Rectal smooth muscle tissue (tissue), 1 donor: ENCODE measurements at regions not wholly inside any gene's neighbourhood (a gene's known extent, or its start where the extent isn't known, plus 50 kb on each side); places are given as distances from the start of the nearest gene placed in this dataset.

Experiments used
- H3K27ac ChIP-seq: one replicate; pipeline ENCODE4 v1.7.0; 2013; ENCODE audit warnings: low read depth, low read length, inconsistent platforms
- H3K27me3 ChIP-seq: one replicate; pipeline ENCODE4 v1.7.0; 2013; ENCODE audit warnings: low read length; ENCODE audit not compliant: control insufficient read depth, insufficient read depth
- H3K36me3 ChIP-seq: one replicate; pipeline ENCODE4 v1.7.0; 2013; ENCODE audit warnings: low read length; ENCODE audit not compliant: control insufficient read depth, insufficient read depth
- H3K4me1 ChIP-seq: one replicate; pipeline ENCODE4 v1.7.0; 2013; ENCODE audit warnings: low read length; ENCODE audit not compliant: control insufficient read depth, insufficient read depth
- H3K4me3 ChIP-seq: one replicate; pipeline ENCODE4 v1.7.0; 2013; ENCODE audit warnings: low read length
- H3K9ac ChIP-seq: one replicate; pipeline ENCODE4 v1.7.0; 2013; ENCODE audit warnings: low read length

DNA sequence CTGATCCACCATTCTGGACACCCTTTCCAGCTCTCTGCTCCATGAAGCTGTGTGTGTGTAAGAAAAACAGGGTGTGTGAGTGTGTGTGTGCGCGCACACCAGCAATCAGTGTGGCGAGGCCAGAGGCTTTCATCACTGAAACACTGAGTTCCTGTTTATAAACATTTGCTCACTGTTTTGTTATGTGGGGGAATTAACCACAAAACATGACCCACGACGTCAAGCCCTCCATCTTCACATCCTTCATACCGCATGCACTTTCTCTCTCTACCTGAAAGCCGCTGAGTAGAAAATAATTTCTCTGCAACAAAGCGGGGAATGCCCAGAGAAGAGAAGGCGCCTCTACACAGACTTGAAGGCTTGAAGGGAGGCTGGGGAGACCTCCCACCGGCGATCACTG, 148.9 kb upstream of the IRF2BP2 start:
- H3K27me3 ChIP-seq = no peaks in the 10 kb centered on the region
- no peaks in the 10 kb centered on the region for H3K4me1 ChIP-seq
- H3K4me3 ChIP-seq = no peak overlapping the region
- H3K36me3 ChIP-seq = no peaks in the 10 kb centered on the region
- H3K27ac ChIP-seq = no peak overlapping the region
- H3K9ac ChIP-seq = no peak overlapping the region

DNA sequence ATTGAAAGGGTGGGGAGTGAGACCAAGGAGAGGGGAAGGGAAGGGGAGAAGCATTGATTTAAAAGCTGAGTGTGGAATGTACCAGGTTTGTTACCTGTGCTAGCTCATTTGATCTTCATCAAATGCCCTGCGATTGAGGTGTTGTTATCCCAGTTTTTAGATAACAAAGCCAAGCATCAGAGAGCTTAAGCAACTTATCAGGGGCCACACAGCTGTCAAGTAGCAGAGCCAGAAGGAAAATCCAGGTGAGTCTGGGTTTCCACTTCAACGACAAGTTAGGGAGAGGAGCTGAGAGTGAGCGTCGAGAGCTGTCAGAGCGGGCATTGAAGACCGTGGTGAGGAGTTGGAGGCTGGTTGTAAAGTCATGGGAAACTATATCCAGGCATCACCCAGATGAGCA, 146.9 kb upstream of the IRF2BP2 start:
- no peaks in the 10 kb centered on the region for H3K4me1 ChIP-seq
- no peak overlapping the region for H3K9ac ChIP-seq
- no peaks in the 10 kb centered on the region for H3K27me3 ChIP-seq
- H3K4me3 ChIP-seq = no peak overlapping the region
- no peak overlapping the region for H3K27ac ChIP-seq
- H3K36me3 ChIP-seq = no peaks in the 10 kb centered on the region

DNA sequence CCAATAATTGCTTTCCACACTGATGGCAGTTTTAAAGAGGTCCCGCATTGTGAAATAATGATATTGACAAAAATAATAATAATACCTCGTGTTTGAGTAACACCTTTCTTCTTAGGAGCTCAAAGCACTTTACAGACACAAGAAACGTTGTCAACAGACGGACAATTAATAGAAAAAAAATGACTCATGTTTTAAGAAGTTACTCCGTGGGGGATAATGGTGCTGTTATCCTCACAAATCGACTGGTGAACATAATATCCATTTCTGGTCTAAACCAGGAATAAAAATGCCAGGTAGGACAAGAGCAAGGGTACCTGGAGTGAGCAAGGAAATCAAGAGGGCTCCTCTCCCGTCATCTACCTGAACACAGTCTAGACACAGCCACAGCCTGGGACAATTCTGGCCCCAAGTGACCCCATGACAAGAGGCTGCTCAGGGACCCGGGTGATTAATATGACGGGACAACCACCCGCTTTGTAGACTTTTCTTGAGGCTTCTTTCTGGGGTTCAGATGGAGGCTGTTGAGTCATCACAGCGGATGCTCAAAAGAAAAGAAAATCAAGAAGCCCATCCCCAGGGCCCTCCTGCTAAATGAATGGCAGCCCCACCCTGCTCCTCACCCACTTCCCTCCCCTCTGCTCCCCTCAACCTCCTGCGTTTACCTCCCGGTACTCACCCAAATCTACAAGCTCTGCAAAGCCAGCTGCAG, 146.2 kb upstream of the IRF2BP2 start:
- Histone ChIP-seq H3K4me3 (no peak overlapping the region), H3K9ac (no peak overlapping the region), H3K27ac (no peak overlapping the region), H3K4me1 (no peaks in the 10 kb centered on the region), H3K36me3 (no peaks in the 10 kb centered on the region), H3K27me3 (no peaks in the 10 kb centered on the region)

DNA sequence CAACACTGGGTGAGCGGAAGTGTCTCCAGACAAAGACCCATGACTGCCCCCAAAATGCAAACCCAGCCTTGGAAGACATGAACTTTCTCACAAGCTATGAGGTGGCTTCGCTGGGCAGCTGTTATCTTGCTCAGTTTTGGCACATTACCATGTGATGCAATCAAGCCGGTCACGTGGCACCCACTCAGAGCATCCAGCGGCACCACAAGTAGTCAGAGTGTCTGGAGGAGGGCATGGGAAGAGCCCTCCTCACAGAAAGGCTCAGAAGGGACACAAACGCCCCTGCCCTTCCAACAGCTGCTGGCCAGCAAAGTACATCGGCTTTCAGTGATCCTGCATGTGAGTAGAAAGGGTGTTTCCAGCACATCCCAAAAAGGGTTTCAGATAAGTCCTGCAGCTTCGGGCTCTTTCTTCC, 145.5 kb upstream of the IRF2BP2 start:
- H3K9ac ChIP-seq = no peak overlapping the region
- H3K4me1 ChIP-seq = no peaks in the 10 kb centered on the region
- H3K27ac ChIP-seq = no peak overlapping the region
- no peak overlapping the region for H3K4me3 ChIP-seq
- H3K27me3 ChIP-seq = no peaks in the 10 kb centered on the region
- no peaks in the 10 kb centered on the region for H3K36me3 ChIP-seq

DNA sequence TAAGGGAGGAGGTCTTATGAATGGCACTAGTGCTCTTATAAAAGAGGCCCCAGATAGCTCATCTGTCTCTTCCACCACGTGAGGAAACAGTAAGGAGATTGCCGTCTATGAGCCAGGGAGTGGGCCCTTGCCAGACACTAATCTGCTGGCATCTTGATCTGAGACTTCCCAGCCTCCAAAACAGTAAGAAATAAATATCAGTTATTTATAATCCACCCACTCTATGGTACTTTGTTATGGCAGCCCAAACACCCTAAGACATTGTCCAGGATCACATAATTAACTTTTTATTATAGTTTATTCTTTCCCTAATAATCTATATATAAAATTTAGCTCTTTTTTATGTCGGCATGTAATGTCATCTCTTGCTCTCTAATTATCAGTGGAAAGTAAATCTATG, 144.0 kb upstream of the IRF2BP2 start:
- no peak overlapping the region for H3K9ac ChIP-seq
- H3K36me3 ChIP-seq = no peaks in the 10 kb centered on the region
- no peak overlapping the region for H3K4me3 ChIP-seq
- no peaks in the 10 kb centered on the region for H3K27me3 ChIP-seq
- no peaks in the 10 kb centered on the region for H3K4me1 ChIP-seq
- H3K27ac ChIP-seq = no peak overlapping the region

DNA sequence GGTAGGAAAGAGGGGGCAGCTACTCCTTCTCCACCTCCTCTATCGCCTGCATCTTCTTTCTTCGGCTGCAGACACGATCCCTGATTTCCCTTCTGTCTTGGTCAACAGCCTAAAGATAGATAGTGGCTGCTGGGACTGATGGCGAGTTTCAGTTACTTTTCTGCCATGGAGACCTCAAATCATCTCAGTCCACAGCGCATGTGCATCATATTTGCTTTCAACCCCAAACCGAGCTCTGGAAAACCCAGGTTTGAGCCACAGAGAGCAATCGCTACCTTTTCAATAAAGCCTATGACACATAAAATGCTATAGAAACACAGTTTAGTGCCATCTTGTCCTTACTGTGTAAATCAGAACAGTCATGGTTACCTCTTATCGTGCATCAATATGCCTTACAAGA, 142.9 kb upstream of the IRF2BP2 start:
- H3K4me3 ChIP-seq = no peak overlapping the region
- H3K27ac ChIP-seq = no peak overlapping the region
- no peaks in the 10 kb centered on the region for H3K36me3 ChIP-seq
- no peak overlapping the region for H3K9ac ChIP-seq
- H3K27me3 ChIP-seq = no peaks in the 10 kb centered on the region
- no peaks in the 10 kb centered on the region for H3K4me1 ChIP-seq

DNA sequence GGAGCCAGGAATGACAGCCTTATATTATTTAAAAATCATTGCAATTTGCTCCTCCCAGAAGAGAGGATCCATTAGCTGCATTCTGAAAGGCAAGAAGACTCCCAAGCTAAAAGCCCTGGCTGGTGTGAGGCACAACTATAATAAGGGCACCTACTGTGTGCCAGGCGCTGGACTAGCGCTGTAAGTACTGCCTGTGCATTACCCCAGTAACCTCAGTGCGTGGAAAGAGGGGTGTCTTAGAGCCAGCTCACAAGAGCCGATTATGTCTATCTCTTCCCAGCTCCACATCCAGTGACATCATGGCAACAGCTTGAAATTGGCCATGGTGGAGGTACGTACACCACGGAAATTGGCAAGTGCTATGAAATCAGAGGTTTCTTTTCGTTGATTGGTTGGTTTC, 141.7 kb upstream of the IRF2BP2 start:
- Histone ChIP-seq H3K4me1 (no peaks in the 10 kb centered on the region), H3K9ac (no peak overlapping the region), H3K36me3 (no peaks in the 10 kb centered on the region), H3K27me3 (no peaks in the 10 kb centered on the region), H3K27ac (no peak overlapping the region), H3K4me3 (no peak overlapping the region)

DNA sequence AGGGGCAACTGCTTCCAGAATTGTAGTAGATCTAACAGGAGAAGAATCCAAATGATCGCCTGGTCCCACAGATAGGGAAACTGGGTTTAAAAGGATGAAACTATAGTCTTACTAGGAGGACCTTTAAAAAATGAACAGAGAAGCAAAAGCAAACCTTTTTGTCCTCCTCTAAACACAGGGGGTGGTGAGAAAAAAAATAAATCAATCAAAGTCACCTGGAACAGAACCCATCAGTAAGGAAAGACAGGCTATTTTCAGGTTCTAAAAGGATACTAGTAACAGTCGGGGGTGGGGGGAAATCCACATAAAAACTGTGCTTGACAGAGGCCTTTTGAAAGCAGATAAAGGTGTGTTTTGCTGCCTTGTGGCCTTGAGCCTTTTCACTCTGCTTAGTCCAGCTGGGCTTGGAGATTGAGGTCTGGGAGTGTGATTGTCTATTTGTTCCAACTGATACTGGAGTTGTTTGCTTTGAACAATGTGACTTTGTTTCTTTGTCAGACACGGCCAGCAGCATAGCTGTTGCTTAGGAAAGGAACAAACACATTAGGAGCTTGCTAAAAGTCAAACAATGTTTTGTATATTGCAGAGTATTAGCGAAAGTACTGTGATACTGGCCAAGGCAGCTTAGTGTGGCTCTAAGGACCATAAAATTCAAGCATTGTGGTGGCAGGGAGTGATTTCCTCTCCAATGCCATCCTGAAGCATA, 141.1 kb upstream of the IRF2BP2 start:
- H3K4me1 ChIP-seq = no peaks in the 10 kb centered on the region
- H3K27ac ChIP-seq = no peak overlapping the region
- H3K36me3 ChIP-seq = no peaks in the 10 kb centered on the region
- H3K9ac ChIP-seq = no peak overlapping the region
- no peak overlapping the region for H3K4me3 ChIP-seq
- H3K27me3 ChIP-seq = no peaks in the 10 kb centered on the region

DNA sequence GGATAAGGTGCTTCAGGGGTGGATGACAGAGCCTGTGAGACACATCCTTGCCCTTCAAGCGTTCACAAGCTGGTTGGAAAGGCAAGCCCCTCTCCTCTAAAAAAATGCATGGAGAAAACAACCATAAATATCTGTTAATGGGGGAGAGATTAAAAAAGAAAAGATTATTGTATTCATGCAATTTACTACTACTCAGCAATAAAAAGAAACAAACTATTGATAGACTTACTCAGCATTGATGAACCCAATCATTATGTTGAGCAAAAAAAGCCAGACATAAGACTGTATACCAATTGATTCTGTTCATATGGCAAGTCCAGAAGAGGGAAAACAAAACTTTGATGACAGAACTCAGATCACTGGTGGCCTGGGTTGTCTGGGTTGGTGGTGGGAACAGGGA, 138.7 kb upstream of the IRF2BP2 start:
- Histone ChIP-seq H3K36me3 (no peaks in the 10 kb centered on the region), H3K27me3 (no peaks in the 10 kb centered on the region), H3K4me1 (peaks cover 7% of the 10 kb centered on the region), H3K4me3 (no peak overlapping the region), H3K9ac (no peak overlapping the region), H3K27ac (no peak overlapping the region)

DNA sequence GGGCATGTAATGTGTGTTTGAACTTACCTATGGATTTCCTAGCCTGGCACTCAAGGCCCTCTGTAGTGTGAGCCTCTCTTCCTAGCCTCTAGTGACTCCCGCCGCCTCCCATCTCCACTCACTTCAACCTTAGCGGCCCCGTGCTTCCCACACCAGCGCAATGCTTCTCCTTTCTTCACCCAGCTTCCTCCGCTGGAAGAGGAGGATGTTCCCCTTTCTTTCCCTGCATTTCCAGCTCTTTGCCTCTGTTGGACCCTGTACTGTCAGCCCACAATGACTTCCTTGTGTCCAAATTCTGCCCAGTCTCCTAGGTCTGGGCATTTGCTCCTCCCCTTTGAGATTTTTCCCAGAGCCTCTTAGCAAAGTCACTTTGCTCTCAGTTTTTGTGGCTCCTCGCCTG, 138.1 kb upstream of the IRF2BP2 start:
- no peak overlapping the region for H3K9ac ChIP-seq
- no peaks in the 10 kb centered on the region for H3K27me3 ChIP-seq
- no peak overlapping the region for H3K4me3 ChIP-seq
- peaks cover 10% of the 10 kb centered on the region for H3K4me1 ChIP-seq
- no peaks in the 10 kb centered on the region for H3K36me3 ChIP-seq
- no peak overlapping the region for H3K27ac ChIP-seq

DNA sequence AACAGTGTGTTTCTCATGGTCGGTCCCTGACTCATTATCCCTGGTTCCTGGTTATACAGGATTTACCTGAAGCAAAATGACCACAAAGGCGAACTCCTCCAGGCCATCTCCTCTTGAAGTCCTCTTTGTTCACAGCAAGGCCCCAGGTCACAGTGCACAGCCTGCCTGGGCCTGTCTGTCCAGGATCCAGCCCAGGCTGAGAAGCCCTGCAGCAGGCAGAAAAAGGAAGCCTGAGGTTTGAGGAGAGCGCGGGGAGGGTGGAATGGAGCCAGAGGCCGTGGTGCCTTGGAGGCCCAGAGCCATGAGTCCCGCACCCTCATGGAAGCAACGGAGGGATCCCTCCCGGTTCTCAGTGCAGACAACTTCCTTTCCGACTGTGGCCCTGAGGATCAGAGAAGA, 136.8 kb upstream of the IRF2BP2 start:
- Histone ChIP-seq H3K36me3 (no peaks in the 10 kb centered on the region), H3K9ac (no peak overlapping the region), H3K4me1 (peaks cover 10% of the 10 kb centered on the region), H3K27me3 (no peaks in the 10 kb centered on the region), H3K4me3 (no peak overlapping the region), H3K27ac (no peak overlapping the region)

DNA sequence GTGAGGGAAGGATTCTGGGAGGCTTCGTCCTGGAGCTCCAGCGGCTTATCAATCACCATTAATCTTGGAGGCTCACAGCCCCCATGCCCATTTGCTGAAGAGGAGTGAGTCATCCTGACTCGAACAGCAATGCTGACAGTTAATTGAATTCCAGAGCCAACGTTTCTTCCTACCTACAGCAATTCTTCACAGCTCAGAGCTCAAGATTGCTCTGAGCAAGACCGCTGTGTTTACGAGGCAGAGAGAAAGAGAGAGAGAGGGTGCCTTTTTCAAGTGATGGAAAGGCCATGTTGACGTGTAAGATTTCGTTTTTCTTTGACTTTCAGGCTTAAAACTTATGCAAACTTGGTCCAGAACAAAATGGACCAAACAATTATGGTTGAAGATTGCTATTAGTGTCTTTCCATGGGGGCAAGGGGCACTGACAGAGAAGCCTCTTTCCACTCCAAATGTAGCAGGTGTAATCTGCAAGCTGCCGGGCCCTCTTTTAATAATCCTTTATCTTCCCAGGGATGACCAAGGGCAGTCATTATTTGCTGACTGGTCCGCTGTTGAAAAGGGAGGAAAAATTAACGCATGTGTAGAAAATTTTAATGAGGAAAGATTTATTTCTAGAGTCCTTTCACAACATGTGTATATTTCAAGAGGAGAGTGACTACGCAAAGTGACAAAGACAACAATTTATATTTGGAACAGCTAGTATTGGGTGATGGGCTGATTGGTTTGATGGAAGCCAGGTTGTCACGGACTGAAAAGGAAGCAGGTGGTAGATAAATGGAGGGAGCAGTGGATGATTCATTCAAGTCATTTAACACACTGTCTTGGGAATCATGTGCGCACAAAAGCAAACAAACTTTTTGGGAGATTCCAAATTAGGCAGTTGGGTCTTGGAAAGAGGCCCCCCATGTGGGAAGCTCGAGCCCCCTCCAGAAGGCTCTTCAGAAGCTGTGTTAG, 136.1 kb upstream of the IRF2BP2 start:
- Histone ChIP-seq H3K4me1 (peaks cover 10% of the 10 kb centered on the region), H3K9ac (no peak overlapping the region), H3K27ac (no peak overlapping the region), H3K4me3 (no peak overlapping the region), H3K36me3 (no peaks in the 10 kb centered on the region), H3K27me3 (no peaks in the 10 kb centered on the region)
